Adrenal gland (tissue), 5 donors: ENCODE measurements at regions not wholly inside any gene's neighbourhood (a gene's known extent, or its start where the extent isn't known, plus 50 kb on each side); places are given as distances from the start of the nearest gene placed in this dataset.

ENCODE experiments used
- POLR2A ChIP-seq, 2 donors: fragments of 450-650 bp; IDR thresholded peaks; one replicate each; pipeline ENCODE4 v1.6.1; 2017; ENCODE audit warnings: antibody characterized with exemption in 2 of 2, mild to moderate bottlenecking in 2 of 2, moderate library complexity in 1 of 2
- TF ChIP-seq, protein P1 (sequence below), 6 experiments: fragments of 450-650 bp in 4 of 6; fragments of 200-600 bp in 2 of 6; sonication (generic) in 1 of 6; IDR thresholded peaks; 1 replicate in 5 of 6; 2 replicates in 1 of 6; pipeline versions ENCODE4 v1.5.1 to v1.8.0; 2016 to 2021; ENCODE audit warnings: antibody characterized with exemption in 6 of 6, mild to moderate bottlenecking in 2 of 6, moderate library complexity in 1 of 6
- donor health status: DM: no; HTN: no; CAD: no.

DNA sequence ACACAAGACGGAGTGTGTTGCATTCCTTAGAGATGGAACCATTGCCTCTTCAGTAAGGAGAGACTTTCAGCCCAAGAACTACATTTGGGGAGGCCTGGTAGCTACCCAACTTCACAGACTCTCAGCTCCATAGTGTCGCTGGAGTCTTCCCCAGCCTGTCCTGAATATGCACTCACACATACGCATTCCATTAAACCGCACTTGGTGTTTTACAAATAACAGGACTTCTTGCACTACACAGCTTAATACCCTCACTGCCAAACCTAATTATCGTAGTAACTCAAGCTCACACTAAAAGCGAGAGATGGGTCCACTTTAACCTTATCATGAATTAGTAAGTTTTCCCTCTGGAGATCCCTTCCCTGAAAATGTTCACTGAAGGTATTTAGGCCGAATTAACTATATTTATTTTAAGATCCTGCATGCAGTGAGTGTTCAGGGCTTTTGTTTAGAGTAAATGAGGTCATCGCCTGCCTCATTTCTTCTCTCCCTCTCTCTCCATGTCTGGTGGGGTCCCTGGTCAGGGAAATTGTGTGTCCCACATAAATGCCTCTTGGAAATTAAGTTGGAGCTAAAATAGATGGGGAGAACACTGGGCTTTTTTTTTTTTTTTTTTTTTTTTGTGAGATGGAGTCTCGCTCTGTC is 171.9 kb downstream of the FAM43A start:
- TF ChIP-seq, protein P1, sequence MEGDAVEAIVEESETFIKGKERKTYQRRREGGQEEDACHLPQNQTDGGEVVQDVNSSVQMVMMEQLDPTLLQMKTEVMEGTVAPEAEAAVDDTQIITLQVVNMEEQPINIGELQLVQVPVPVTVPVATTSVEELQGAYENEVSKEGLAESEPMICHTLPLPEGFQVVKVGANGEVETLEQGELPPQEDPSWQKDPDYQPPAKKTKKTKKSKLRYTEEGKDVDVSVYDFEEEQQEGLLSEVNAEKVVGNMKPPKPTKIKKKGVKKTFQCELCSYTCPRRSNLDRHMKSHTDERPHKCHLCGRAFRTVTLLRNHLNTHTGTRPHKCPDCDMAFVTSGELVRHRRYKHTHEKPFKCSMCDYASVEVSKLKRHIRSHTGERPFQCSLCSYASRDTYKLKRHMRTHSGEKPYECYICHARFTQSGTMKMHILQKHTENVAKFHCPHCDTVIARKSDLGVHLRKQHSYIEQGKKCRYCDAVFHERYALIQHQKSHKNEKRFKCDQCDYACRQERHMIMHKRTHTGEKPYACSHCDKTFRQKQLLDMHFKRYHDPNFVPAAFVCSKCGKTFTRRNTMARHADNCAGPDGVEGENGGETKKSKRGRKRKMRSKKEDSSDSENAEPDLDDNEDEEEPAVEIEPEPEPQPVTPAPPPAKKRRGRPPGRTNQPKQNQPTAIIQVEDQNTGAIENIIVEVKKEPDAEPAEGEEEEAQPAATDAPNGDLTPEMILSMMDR (IDR thresholded peaks at IDR 0.05), result no peak
- no peak for TF ChIP-seq POLR2A (IDR thresholded peaks at IDR 0.05)
